ENCODE measurements at regions not wholly inside any gene's neighbourhood (a gene's known extent, or its start where the extent isn't known, plus 50 kb on each side); places are given as distances from the start of the nearest gene placed in this dataset.

DNA sequence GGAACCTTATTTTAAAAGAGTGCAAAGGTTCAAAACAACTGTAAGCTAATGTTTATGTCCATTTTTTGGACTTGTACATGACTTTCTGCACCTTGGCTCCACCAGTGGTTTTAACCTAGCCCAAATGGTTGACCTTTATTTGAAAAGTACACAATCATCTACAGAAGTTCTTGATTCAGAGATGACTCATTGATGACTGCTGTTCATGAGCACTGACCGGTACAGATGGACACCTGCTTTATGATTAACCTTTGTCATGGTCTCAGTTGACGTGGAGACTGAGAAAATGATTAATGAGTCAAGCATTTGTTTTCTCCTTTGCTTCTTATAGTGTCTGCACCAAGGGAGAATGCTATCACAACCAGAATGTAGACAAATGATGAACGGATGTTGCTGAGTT lies 55.7 kb upstream of the PTER start:
- peak; percentile 98 for DNase-seq

DNA sequence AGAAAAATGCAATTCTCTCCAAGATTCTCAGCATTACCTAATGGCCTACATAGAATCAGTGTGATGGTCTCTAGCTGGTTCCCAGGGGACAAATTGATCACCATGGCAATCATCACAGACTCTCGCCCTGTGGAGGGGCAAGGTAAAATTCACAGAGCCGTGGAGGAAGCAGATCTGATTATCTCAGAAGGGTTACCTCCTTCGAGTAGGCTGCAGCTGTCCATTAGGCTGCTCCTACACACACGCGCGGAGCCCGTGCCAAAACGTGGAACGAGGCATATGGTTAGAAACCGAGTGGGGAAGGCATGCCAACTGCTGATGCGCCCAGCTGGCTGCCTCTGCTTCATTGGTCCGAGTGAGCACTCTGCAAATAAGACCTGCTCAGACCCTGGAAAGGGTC lies 52.8 kb upstream of the PTER start:
- no peak for DNase-seq

DNA sequence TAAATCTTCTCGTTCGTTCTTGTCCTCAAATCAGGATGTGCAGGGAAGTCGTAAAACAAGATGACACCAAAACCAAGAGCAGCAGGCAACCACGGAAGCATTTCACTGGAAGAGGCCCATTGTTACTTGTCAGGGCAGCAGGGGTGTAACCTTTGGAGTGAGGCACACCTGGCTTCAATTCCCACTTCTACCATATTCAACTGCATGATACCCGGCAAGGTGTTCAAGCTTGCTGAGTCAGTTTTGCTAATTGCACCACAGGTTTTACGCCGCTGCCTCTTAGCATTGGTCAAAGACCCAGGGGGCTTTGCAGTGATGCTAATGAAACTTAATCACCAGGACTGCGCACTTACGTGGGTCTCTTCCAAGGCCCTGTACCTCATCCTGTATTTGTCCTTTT lies 50.0 kb upstream of the PTER start:
- peak; percentile 11 for DNase-seq
